GM08714 (cell line): ENCODE measurements at regions not wholly inside any gene's neighbourhood (a gene's known extent, or its start where the extent isn't known, plus 50 kb on each side); places are given as distances from the start of the nearest gene placed in this dataset.

ENCODE experiments used
- H3K4me3 ChIP-seq: fragments of 200-500 bp; sonication (Bioruptor generic); 2 replicates; pipeline ENCODE4 v1.5.1; 2014; ENCODE audit warnings: mild to moderate bottlenecking, low read length, inconsistent platforms
- ZNF274 ChIP-seq: IDR thresholded peaks from 2 replicates; pipeline ENCODE4 v1.6.1; 2012; ENCODE audit warnings: mild to moderate bottlenecking, low read depth, low read length

GRCh38 chr12:127373559-127373958 is 893.4 kb upstream of the TMEM132C start:
- no peak for TF ChIP-seq ZNF274

GRCh38 chr12:127374447-127374846 is 892.5 kb upstream of the TMEM132C start:
- TF ChIP-seq ZNF274, result no peak

More at GRCh38 chr12:127373559-127373958, 893.4 kb upstream of the TMEM132C start:
- H3K4me3 ChIP-seq, result no peak overlapping the region

GRCh38 chr12:127381043-127381668 is 885.8 kb upstream of the TMEM132C start:
- H3K4me3 ChIP-seq, result no peak overlapping the region
- no peak for TF ChIP-seq ZNF274

More at GRCh38 chr12:127374447-127374846, 892.5 kb upstream of the TMEM132C start:
- no peak overlapping the region for H3K4me3 ChIP-seq

GRCh38 chr12:127381681-127382080 is 885.3 kb upstream of the TMEM132C start:
- no peak overlapping the region for H3K4me3 ChIP-seq
- no peak for TF ChIP-seq ZNF274

- no peak for TF ChIP-seq ZNF274
Measured at GRCh38 chr12:127383281-127383680, 883.7 kb upstream of the TMEM132C start.

GRCh38 chr12:127386723-127387122 is 880.2 kb upstream of the TMEM132C start:
- no peak overlapping the region for H3K4me3 ChIP-seq
- no peak for TF ChIP-seq ZNF274

More at GRCh38 chr12:127383281-127383680, 883.7 kb upstream of the TMEM132C start:
- H3K4me3 ChIP-seq, result no peak overlapping the region

- TF ChIP-seq ZNF274, result no peak
- H3K4me3 ChIP-seq, result no peak overlapping the region
Measured at GRCh38 chr12:127388985-127389384, 878.0 kb upstream of the TMEM132C start.

- TF ChIP-seq ZNF274, result no peak
- no peak overlapping the region for H3K4me3 ChIP-seq
Measured at GRCh38 chr12:127389923-127390322, 877.0 kb upstream of the TMEM132C start.

GRCh38 chr12:127393465-127393864 is 873.5 kb upstream of the TMEM132C start:
- TF ChIP-seq ZNF274, result no peak
- no peak overlapping the region for H3K4me3 ChIP-seq

- no peak overlapping the region for H3K4me3 ChIP-seq
- TF ChIP-seq ZNF274, result no peak
Measured at GRCh38 chr12:127393896-127394295, 873.1 kb upstream of the TMEM132C start.

- TF ChIP-seq ZNF274, result no peak
- H3K4me3 ChIP-seq, result no peak overlapping the region
Measured at GRCh38 chr12:127396734-127397133, 870.2 kb upstream of the TMEM132C start.

GRCh38 chr12:127398016-127398710 is 868.8 kb upstream of the TMEM132C start:
- no peak overlapping the region for H3K4me3 ChIP-seq
- no peak for TF ChIP-seq ZNF274

- no peak overlapping the region for H3K4me3 ChIP-seq
- no peak for TF ChIP-seq ZNF274
Measured at GRCh38 chr12:127399451-127399850, 867.5 kb upstream of the TMEM132C start.

- TF ChIP-seq ZNF274, result no peak
- no peak overlapping the region for H3K4me3 ChIP-seq
Measured at GRCh38 chr12:127400221-127400620, 866.7 kb upstream of the TMEM132C start.

- H3K4me3 ChIP-seq, result no peak overlapping the region
- TF ChIP-seq ZNF274, result no peak
Measured at GRCh38 chr12:127401005-127401404, 866.0 kb upstream of the TMEM132C start.
